Activated CD8-positive, alpha-beta memory T cell treated with anti-CD3 and anti-CD28 coated beads, Interleukin-2, amount 10 ng/mL, durations not matched to agents 7 days and 5 days (primary cell): ENCODE measurements at regions not wholly inside any gene's neighbourhood (a gene's known extent, or its start where the extent isn't known, plus 50 kb on each side); places are given as distances from the start of the nearest gene placed in this dataset.

Experiments used
- ATAC-seq: fragments of 150-1000 bp; cut with Tn5 transposase; one replicate; pipeline ENCODE4 v1.10.0; 2021; ENCODE audit warnings: moderate library complexity
- CTCF ChIA-PET: fragments of 350-600 bp; sonication (Branson Sonifier 250); formaldehyde crosslinking; loops from one replicate; lab custom pipeline; 2021; ENCODE audit warnings: antibody characterized with exemption; lab: Charles Lee
- DNase-seq: peaks from one replicate; pipeline ENCODE4 v3.0.0-alpha.2; 2020
- H3K27ac Mint-ChIP-seq: one replicate; pipeline ENCODE4 v1.8.0; 2021; ENCODE audit warnings: mild to moderate bottlenecking, mixed read lengths
- H3K27me3 Mint-ChIP-seq: one replicate; pipeline ENCODE4 v1.8.0; 2021; ENCODE audit warnings: mixed read lengths
- H3K36me3 Mint-ChIP-seq: one replicate; pipeline ENCODE4 v1.8.0; 2021; ENCODE audit warnings: mild to moderate bottlenecking, mixed read lengths
- H3K4me1 Mint-ChIP-seq: one replicate; pipeline ENCODE4 v1.8.0; 2021; ENCODE audit warnings: mixed read lengths
- H3K4me3 Mint-ChIP-seq: one replicate; pipeline ENCODE4 v1.8.0; 2021; ENCODE audit warnings: mild to moderate bottlenecking, moderate library complexity, mixed read lengths
- H3K9me3 Mint-ChIP-seq: one replicate; pipeline ENCODE4 v1.8.0; 2022; ENCODE audit warnings: low read depth, mixed read lengths

GRCh38 chr4:20062054-20062453, 189.7 kb upstream of the SLIT2 start:
- no peaks in the 10 kb centered on the region for H3K4me1 Mint-ChIP-seq
- H3K4me3 Mint-ChIP-seq, result no peak overlapping the region
- no peak for ATAC-seq
- no peaks in the 10 kb centered on the region for H3K36me3 Mint-ChIP-seq
- CTCF ChIA-PET, result no interaction called here
- peaks cover 5% of the 10 kb centered on the region for H3K9me3 Mint-ChIP-seq
- no peak overlapping the region for H3K27ac Mint-ChIP-seq
- DNase-seq, result no peak
- no peaks in the 10 kb centered on the region for H3K27me3 Mint-ChIP-seq

- Mint-ChIP-seq H3K27ac (no peak overlapping the region), H3K4me3 (no peak overlapping the region), H3K36me3 (no peaks in the 10 kb centered on the region), H3K27me3 (no peaks in the 10 kb centered on the region), H3K4me1 (no peaks in the 10 kb centered on the region), H3K9me3 (peaks cover 11% of the 10 kb centered on the region)
- no peak for ATAC-seq
- DNase-seq, result no peak
- CTCF ChIA-PET, result no interaction called here
Observed at GRCh38 chr4:20050768-20051167, 200.9 kb upstream of the SLIT2 start.

- CTCF ChIA-PET, result no interaction called here
- peaks cover 8% of the 10 kb centered on the region for H3K9me3 Mint-ChIP-seq
- no peak for ATAC-seq
- H3K36me3 Mint-ChIP-seq, result no peaks in the 10 kb centered on the region
- no peaks in the 10 kb centered on the region for H3K27me3 Mint-ChIP-seq
- no peak overlapping the region for H3K27ac Mint-ChIP-seq
- no peak overlapping the region for H3K4me3 Mint-ChIP-seq
- no peak for DNase-seq
- no peaks in the 10 kb centered on the region for H3K4me1 Mint-ChIP-seq
Observed at GRCh38 chr4:20049889-20050288, 201.8 kb upstream of the SLIT2 start.

GRCh38 chr4:20046931-20047677, 204.6 kb upstream of the SLIT2 start:
- CTCF ChIA-PET, result no interaction called here
- DNase-seq, result no peak
- no peak for ATAC-seq
- Mint-ChIP-seq H3K27me3 (no peaks in the 10 kb centered on the region), H3K36me3 (no peaks in the 10 kb centered on the region), H3K9me3 (peaks cover 8% of the 10 kb centered on the region), H3K27ac (no peak overlapping the region), H3K4me3 (no peak overlapping the region), H3K4me1 (no peaks in the 10 kb centered on the region)

GRCh38 chr4:20046179-20046578, 205.5 kb upstream of the SLIT2 start:
- Mint-ChIP-seq H3K27ac (no peak overlapping the region), H3K36me3 (no peaks in the 10 kb centered on the region), H3K27me3 (no peaks in the 10 kb centered on the region), H3K9me3 (peaks cover 7% of the 10 kb centered on the region), H3K4me3 (no peak overlapping the region), H3K4me1 (no peaks in the 10 kb centered on the region)
- CTCF ChIA-PET, result no interaction called here
- ATAC-seq (no peak), DNase-seq (no peak)

GRCh38 chr4:20044966-20045365, 206.7 kb upstream of the SLIT2 start:
- Mint-ChIP-seq H3K36me3 (no peaks in the 10 kb centered on the region), H3K27me3 (no peaks in the 10 kb centered on the region), H3K4me1 (no peaks in the 10 kb centered on the region), H3K9me3 (peaks cover 5% of the 10 kb centered on the region), H3K4me3 (no peak overlapping the region), H3K27ac (no peak overlapping the region)
- DNase-seq, result no peak
- CTCF ChIA-PET, result no interaction called here
- ATAC-seq, result no peak

GRCh38 chr4:20044502-20044911, 207.2 kb upstream of the SLIT2 start:
- H3K36me3 Mint-ChIP-seq, result no peaks in the 10 kb centered on the region
- no peak overlapping the region for H3K4me3 Mint-ChIP-seq
- peaks cover 5% of the 10 kb centered on the region for H3K9me3 Mint-ChIP-seq
- no peaks in the 10 kb centered on the region for H3K27me3 Mint-ChIP-seq
- H3K4me1 Mint-ChIP-seq, result no peaks in the 10 kb centered on the region
- ATAC-seq (no peak), DNase-seq (no peak)
- CTCF ChIA-PET, result no interaction called here
- no peak overlapping the region for H3K27ac Mint-ChIP-seq

- DNase-seq (no peak), ATAC-seq (no peak)
- Mint-ChIP-seq H3K27ac (no peak overlapping the region), H3K27me3 (no peaks in the 10 kb centered on the region), H3K9me3 (peaks cover 5% of the 10 kb centered on the region), H3K36me3 (no peaks in the 10 kb centered on the region), H3K4me3 (no peak overlapping the region), H3K4me1 (no peaks in the 10 kb centered on the region)
- CTCF ChIA-PET, result no interaction called here
Observed at GRCh38 chr4:20043991-20044390, 207.7 kb upstream of the SLIT2 start.

- CTCF ChIA-PET, result no interaction called here
Observed at GRCh38 chr4:20042769-20043168, 208.9 kb upstream of the SLIT2 start.

GRCh38 chr4:20041839-20042407, 209.8 kb upstream of the SLIT2 start:
- CTCF ChIA-PET, result no interaction called here
- H3K36me3 Mint-ChIP-seq, result no peaks in the 10 kb centered on the region
- H3K4me3 Mint-ChIP-seq, result no peak overlapping the region
- DNase-seq, result no peak
- H3K4me1 Mint-ChIP-seq, result no peaks in the 10 kb centered on the region
- H3K27ac Mint-ChIP-seq, result no peak overlapping the region
- no peaks in the 10 kb centered on the region for H3K27me3 Mint-ChIP-seq
- ATAC-seq, result no peak
- H3K9me3 Mint-ChIP-seq, result peaks cover 5% of the 10 kb centered on the region

More at GRCh38 chr4:20042769-20043168, 208.9 kb upstream of the SLIT2 start:
- H3K9me3 Mint-ChIP-seq, result peaks cover 5% of the 10 kb centered on the region
- H3K4me3 Mint-ChIP-seq, result no peak overlapping the region
- no peaks in the 10 kb centered on the region for H3K36me3 Mint-ChIP-seq
- no peaks in the 10 kb centered on the region for H3K4me1 Mint-ChIP-seq
- no peaks in the 10 kb centered on the region for H3K27me3 Mint-ChIP-seq
- ATAC-seq (no peak), DNase-seq (no peak)
- no peak overlapping the region for H3K27ac Mint-ChIP-seq

GRCh38 chr4:20037745-20038144, 214.0 kb upstream of the SLIT2 start:
- Mint-ChIP-seq H3K4me1 (no peaks in the 10 kb centered on the region), H3K36me3 (no peaks in the 10 kb centered on the region), H3K4me3 (no peak overlapping the region), H3K9me3 (peaks cover 3% of the 10 kb centered on the region), H3K27me3 (no peaks in the 10 kb centered on the region), H3K27ac (no peak overlapping the region)
- DNase-seq, result no peak
- ATAC-seq, result no peak
- CTCF ChIA-PET, result no interaction called here

GRCh38 chr4:20030108-20030507, 221.6 kb upstream of the SLIT2 start:
- Mint-ChIP-seq H3K4me3 (no peak overlapping the region), H3K27me3 (no peaks in the 10 kb centered on the region), H3K36me3 (no peaks in the 10 kb centered on the region), H3K4me1 (no peaks in the 10 kb centered on the region), H3K9me3 (peaks cover 8% of the 10 kb centered on the region), H3K27ac (no peak overlapping the region)
- CTCF ChIA-PET, result no interaction called here
- DNase-seq, result no peak
- ATAC-seq, result no peak

- Mint-ChIP-seq H3K4me3 (no peak overlapping the region), H3K9me3 (peaks cover 14% of the 10 kb centered on the region), H3K27me3 (no peaks in the 10 kb centered on the region), H3K4me1 (no peaks in the 10 kb centered on the region), H3K36me3 (no peaks in the 10 kb centered on the region), H3K27ac (no peak overlapping the region)
- CTCF ChIA-PET, result no interaction called here
- ATAC-seq (no peak), DNase-seq (no peak)
Observed at GRCh38 chr4:20028645-20029044, 223.1 kb upstream of the SLIT2 start.

- Mint-ChIP-seq H3K27me3 (no peaks in the 10 kb centered on the region), H3K4me1 (no peaks in the 10 kb centered on the region), H3K9me3 (peaks cover 11% of the 10 kb centered on the region), H3K27ac (no peak overlapping the region), H3K4me3 (no peak overlapping the region), H3K36me3 (no peaks in the 10 kb centered on the region)
- ATAC-seq (no peak), DNase-seq (no peak)
- CTCF ChIA-PET, result no interaction called here
Observed at GRCh38 chr4:20026456-20026855, 225.2 kb upstream of the SLIT2 start.
